ENCODE measurements at regions not wholly inside any gene's neighbourhood (a gene's known extent, or its start where the extent isn't known, plus 50 kb on each side); places are given as distances from the start of the nearest gene placed in this dataset.

DNA sequence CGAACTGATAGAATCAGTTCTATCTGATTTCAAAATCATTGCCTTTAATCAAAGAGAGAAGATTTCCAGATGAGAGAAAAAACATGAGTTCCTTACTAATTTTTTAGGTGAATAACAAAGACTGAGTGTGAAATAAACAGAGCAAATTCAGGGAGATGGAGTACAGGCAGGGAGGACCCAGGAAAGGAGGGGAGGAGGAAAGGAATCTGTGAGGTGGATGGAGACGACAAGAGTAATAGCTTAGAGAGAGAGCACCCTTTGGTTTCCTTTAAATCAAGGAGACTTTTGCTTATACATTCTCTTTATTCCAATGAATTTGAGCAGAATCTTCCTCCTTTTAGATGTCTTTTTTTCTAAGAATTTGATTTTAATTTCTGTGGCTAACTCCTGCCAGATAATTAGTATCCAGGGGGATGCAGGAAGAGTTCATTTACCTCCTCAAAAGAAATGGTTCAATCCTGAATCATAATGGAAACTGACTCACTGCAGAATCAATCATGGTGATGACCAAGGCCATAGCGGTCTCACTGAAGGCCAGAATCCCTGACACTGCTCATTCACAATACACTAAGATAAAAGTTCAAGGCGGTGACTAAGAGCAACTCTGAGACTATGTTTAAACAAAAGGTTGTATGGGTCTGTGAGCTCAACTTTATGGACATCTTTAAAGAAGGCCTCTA, 234.0 kb upstream of the ZC3H12C start:
- DNase-seq, result no peak
- no peaks in the 10 kb centered on the region for H3K79me2 ChIP-seq (ENCODE audit: low read length)
- no peaks in the 10 kb centered on the region for H3K9me2 ChIP-seq (replicated peaks; ENCODE audit: insufficient read depth, low read length)

DNA sequence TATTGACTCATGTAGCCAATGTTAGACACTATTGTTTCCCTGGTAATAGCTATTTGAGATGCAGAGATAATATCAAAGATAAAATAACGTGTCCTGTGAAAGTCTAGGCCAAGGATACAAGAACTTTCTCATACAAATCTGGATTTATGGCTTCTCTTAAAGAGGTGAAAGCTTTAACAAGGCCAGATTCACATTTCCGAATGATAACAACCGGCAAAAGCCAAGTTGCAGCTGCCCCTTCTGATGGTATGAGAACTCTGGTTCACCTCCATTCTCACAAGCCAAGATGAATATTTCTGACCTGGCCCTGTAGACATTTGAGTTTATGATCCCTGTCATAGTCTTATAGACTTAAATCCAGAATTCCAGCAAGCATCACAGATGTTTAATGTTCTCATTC, 230.4 kb upstream of the ZC3H12C start:
- no peaks in the 10 kb centered on the region for H3K9me2 ChIP-seq (replicated peaks; ENCODE audit: insufficient read depth, low read length)
- no peak overlapping the region for H3K27ac ChIP-seq (ENCODE audit: low read length)
- no peaks in the 10 kb centered on the region for H3K27me3 ChIP-seq (replicated peaks; ENCODE audit: insufficient read depth, low read length)
- DNase-seq, result no peak
- no peaks in the 10 kb centered on the region for H3F3A ChIP-seq (ENCODE audit: insufficient read depth, low read length)
- no peaks in the 10 kb centered on the region for H3K9me3 ChIP-seq (replicated peaks; ENCODE audit: insufficient read depth, low read length)
- H3K36me3 ChIP-seq (replicated peaks; ENCODE audit: insufficient read depth, low read length), result no peaks in the 10 kb centered on the region
- no peak overlapping the region for H3K4me3 ChIP-seq (ENCODE audit: low read length)
- TF ChIP-seq, protein P1, sequence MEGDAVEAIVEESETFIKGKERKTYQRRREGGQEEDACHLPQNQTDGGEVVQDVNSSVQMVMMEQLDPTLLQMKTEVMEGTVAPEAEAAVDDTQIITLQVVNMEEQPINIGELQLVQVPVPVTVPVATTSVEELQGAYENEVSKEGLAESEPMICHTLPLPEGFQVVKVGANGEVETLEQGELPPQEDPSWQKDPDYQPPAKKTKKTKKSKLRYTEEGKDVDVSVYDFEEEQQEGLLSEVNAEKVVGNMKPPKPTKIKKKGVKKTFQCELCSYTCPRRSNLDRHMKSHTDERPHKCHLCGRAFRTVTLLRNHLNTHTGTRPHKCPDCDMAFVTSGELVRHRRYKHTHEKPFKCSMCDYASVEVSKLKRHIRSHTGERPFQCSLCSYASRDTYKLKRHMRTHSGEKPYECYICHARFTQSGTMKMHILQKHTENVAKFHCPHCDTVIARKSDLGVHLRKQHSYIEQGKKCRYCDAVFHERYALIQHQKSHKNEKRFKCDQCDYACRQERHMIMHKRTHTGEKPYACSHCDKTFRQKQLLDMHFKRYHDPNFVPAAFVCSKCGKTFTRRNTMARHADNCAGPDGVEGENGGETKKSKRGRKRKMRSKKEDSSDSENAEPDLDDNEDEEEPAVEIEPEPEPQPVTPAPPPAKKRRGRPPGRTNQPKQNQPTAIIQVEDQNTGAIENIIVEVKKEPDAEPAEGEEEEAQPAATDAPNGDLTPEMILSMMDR (IDR thresholded peaks at IDR 0.05; ENCODE audit: low read length), result no peak
- TF ChIP-seq EZH2phosphoT487 (IDR thresholded peaks at IDR 0.05; ENCODE audit: low read length), result no peak
- no peak for TF ChIP-seq EZH2 (optimal IDR thresholded peaks at IDR 0.05; ENCODE audit: low read depth, low read length)
- no peak overlapping the region for H3K9ac ChIP-seq (ENCODE audit: low read length)
- no peaks in the 10 kb centered on the region for H3K4me1 ChIP-seq (ENCODE audit: low read length)
- H3K79me2 ChIP-seq (ENCODE audit: low read length), result no peaks in the 10 kb centered on the region
- H4K20me1 ChIP-seq (ENCODE audit: insufficient read depth, low read length), result no peaks in the 10 kb centered on the region
- no peak overlapping the region for H2AFZ ChIP-seq (ENCODE audit: low read length)
- no peak overlapping the region for H3K4me2 ChIP-seq (ENCODE audit: low read depth, low read length)

More for the DNA sequence above, 234.0 kb upstream of the ZC3H12C start:
- Histone ChIP-seq H3F3A (ENCODE audit: insufficient read depth, low read length) (no peaks in the 10 kb centered on the region), H3K27ac (ENCODE audit: low read length) (no peak overlapping the region), H3K4me3 (ENCODE audit: low read length) (no peak overlapping the region), H2AFZ (ENCODE audit: low read length) (no peak overlapping the region), H3K9me3 (replicated peaks; ENCODE audit: insufficient read depth, low read length) (no peaks in the 10 kb centered on the region), H3K27me3 (replicated peaks; ENCODE audit: insufficient read depth, low read length) (no peaks in the 10 kb centered on the region), H3K4me2 (ENCODE audit: low read depth, low read length) (no peak overlapping the region), H3K36me3 (replicated peaks; ENCODE audit: insufficient read depth, low read length) (no peaks in the 10 kb centered on the region), H3K4me1 (ENCODE audit: low read length) (no peaks in the 10 kb centered on the region), H4K20me1 (ENCODE audit: insufficient read depth, low read length) (no peaks in the 10 kb centered on the region), H3K9ac (ENCODE audit: low read length) (no peak overlapping the region)
- TF ChIP-seq EZH2phosphoT487 (IDR thresholded peaks at IDR 0.05; ENCODE audit: low read length), result no peak
- TF ChIP-seq, protein P1 (IDR thresholded peaks at IDR 0.05; ENCODE audit: low read length), result no peak
- no peak for TF ChIP-seq EZH2 (optimal IDR thresholded peaks at IDR 0.05; ENCODE audit: low read depth, low read length)

DNA sequence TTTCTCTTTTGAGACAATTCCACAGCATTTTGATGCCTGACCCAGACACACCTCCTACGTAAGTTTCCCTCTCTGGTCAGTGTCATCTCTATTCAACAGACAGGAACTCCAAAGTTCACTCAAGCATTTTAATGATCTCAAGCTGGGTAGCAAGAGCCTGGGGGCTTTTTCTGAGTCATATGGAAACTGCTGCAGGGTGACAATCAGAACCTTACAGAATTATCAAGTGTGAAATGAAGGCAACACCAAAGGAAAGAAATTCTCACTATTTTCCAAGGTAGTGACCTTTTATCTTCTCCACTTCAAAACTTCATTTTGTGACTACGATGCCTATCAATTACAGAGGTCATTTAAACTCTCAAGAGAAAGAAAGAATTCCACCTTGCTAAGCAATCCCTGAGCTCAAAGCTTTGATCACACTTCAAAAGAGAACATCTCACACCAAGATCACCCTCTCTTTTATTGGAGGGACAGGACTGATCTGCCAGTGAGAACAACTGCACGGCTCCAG, 229.0 kb upstream of the ZC3H12C start:
- Histone ChIP-seq H3K9me2 (replicated peaks; ENCODE audit: insufficient read depth, low read length) (no peaks in the 10 kb centered on the region), H3K27ac (ENCODE audit: low read length) (no peak overlapping the region), H3K4me1 (ENCODE audit: low read length) (no peaks in the 10 kb centered on the region), H3K27me3 (replicated peaks; ENCODE audit: insufficient read depth, low read length) (no peaks in the 10 kb centered on the region), H3K4me2 (ENCODE audit: low read depth, low read length) (no peak overlapping the region), H2AFZ (ENCODE audit: low read length) (no peak overlapping the region), H3K9me3 (replicated peaks; ENCODE audit: insufficient read depth, low read length) (no peaks in the 10 kb centered on the region), H3K9ac (ENCODE audit: low read length) (no peak overlapping the region), H3K79me2 (ENCODE audit: low read length) (no peaks in the 10 kb centered on the region), H3K36me3 (replicated peaks; ENCODE audit: insufficient read depth, low read length) (no peaks in the 10 kb centered on the region), H3K4me3 (ENCODE audit: low read length) (no peak overlapping the region), H3F3A (ENCODE audit: insufficient read depth, low read length) (no peaks in the 10 kb centered on the region), H4K20me1 (ENCODE audit: insufficient read depth, low read length) (no peaks in the 10 kb centered on the region)
- DNase-seq, result no peak
- no peak for TF ChIP-seq EZH2 (optimal IDR thresholded peaks at IDR 0.05; ENCODE audit: low read depth, low read length)
- no peak for TF ChIP-seq EZH2phosphoT487 (IDR thresholded peaks at IDR 0.05; ENCODE audit: low read length)
- TF ChIP-seq, protein P1 (IDR thresholded peaks at IDR 0.05; ENCODE audit: low read length), result no peak
